Liver (tissue), 8 donors: ENCODE measurements at regions not wholly inside any gene's neighbourhood (a gene's known extent, or its start where the extent isn't known, plus 50 kb on each side); places are given as distances from the start of the nearest gene placed in this dataset.

Experiments used
- DNase-seq: peaks from one replicate; pipeline ENCODE4 v3.0.0-alpha.2; 2017; ENCODE audit warnings: low spot score
- H3K27ac ChIP-seq, 2 donors: one replicate each; pipeline ENCODE4 v1.7.0; 2013; ENCODE audit warnings: inconsistent platforms in 2 of 2, low read length in 2 of 2, control low read depth in 1 of 2, low read depth in 1 of 2, mild to moderate bottlenecking in 1 of 2
- H3K27me3 ChIP-seq, 4 donors: one replicate each; pipeline versions ENCODE4 v1.6.1 to v1.7.0; 2013; ENCODE audit warnings: low read length in 3 of 4, inconsistent platforms in 1 of 4, mild to moderate bottlenecking in 1 of 4, moderate library complexity in 1 of 4; ENCODE audit not compliant: control insufficient read depth in 4 of 4, insufficient read depth in 4 of 4
- H3K36me3 ChIP-seq, 4 donors: one replicate each; pipeline versions ENCODE4 v1.6.1 to v1.7.0; 2013; ENCODE audit warnings: low read length in 3 of 4, mild to moderate bottlenecking in 3 of 4, low read depth in 1 of 4, moderate library complexity in 1 of 4; ENCODE audit not compliant: control insufficient read depth in 4 of 4, insufficient read depth in 3 of 4
- H3K4me1 ChIP-seq, 4 donors: one replicate each; pipeline versions ENCODE4 v1.6.1 to v1.7.0; 2013; ENCODE audit warnings: low read length in 3 of 4, mild to moderate bottlenecking in 3 of 4, moderate library complexity in 1 of 4; ENCODE audit not compliant: control insufficient read depth in 4 of 4, insufficient read depth in 4 of 4
- H3K4me3 ChIP-seq, 3 donors: one replicate each; pipeline versions ENCODE4 v1.6.1 to v1.7.0; 2013; ENCODE audit warnings: low read length in 3 of 3, control low read depth in 1 of 3, low read depth in 1 of 3, mild to moderate bottlenecking in 1 of 3
- H3K9ac ChIP-seq, 2 donors: one replicate each; pipeline ENCODE4 v1.7.0; 2013; ENCODE audit warnings: low read length in 2 of 2, mild to moderate bottlenecking in 2 of 2, moderate library complexity in 2 of 2, control low read depth in 1 of 2, low read depth in 1 of 2
- H3K9me3 ChIP-seq, 4 donors: one replicate each; pipeline versions ENCODE4 v1.6.1 to v1.7.0; 2013; ENCODE audit warnings: low read length in 3 of 4; ENCODE audit not compliant: control insufficient read depth in 4 of 4
- ATF3 ChIP-seq: IDR thresholded peaks from 2 replicates; pipeline ENCODE4 v1.6.1; 2016; ENCODE audit warnings: antibody characterized with exemption
- CTCF ChIP-seq: fragments of 150-350 bp; IDR thresholded peaks from 2 replicates; pipeline ENCODE4 v1.5.1; 2017; ENCODE audit warnings: improper control_type of control experiment, low read depth, low read length; ENCODE audit not compliant: missing input control
- EGR1 ChIP-seq, 2 donors: IDR thresholded peaks; 2 replicates each; pipeline ENCODE4 v1.6.1; 2016 to 2018; ENCODE audit warnings: antibody characterized with exemption in 2 of 2, low read depth in 2 of 2
- FOXA1 ChIP-seq: IDR thresholded peaks from 2 replicates; pipeline ENCODE4 v1.6.1; 2016; ENCODE audit warnings: antibody characterized with exemption
- FOXA2 ChIP-seq: IDR thresholded peaks from 2 replicates; pipeline ENCODE4 v1.6.1; 2016; ENCODE audit warnings: antibody characterized with exemption
- GABPA ChIP-seq, 2 donors: IDR thresholded peaks in 1 of 2; conservative IDR thresholded peaks in 1 of 2; 2 replicates each; pipeline ENCODE4 v1.6.1; 2016; ENCODE audit warnings: antibody characterized with exemption in 2 of 2, mild to moderate bottlenecking in 1 of 2, moderate library complexity in 1 of 2
- HNF4A ChIP-seq, 2 donors: conservative IDR thresholded peaks; 2 replicates each; pipeline ENCODE4 v1.6.1; 2016; ENCODE audit warnings: antibody characterized with exemption in 2 of 2, mild to moderate bottlenecking in 2 of 2
- HNF4G ChIP-seq: IDR thresholded peaks from 2 replicates; pipeline ENCODE4 v1.6.1; 2016; ENCODE audit warnings: antibody characterized with exemption
- JUND ChIP-seq, 2 donors: IDR thresholded peaks; 2 replicates each; pipeline ENCODE4 v1.6.1; 2016; ENCODE audit warnings: antibody characterized with exemption in 2 of 2
- MAX ChIP-seq: IDR thresholded peaks from 2 replicates; pipeline ENCODE4 v1.6.1; 2016; ENCODE audit warnings: antibody characterized with exemption
- NR2F2 ChIP-seq: IDR thresholded peaks from 2 replicates; pipeline ENCODE4 v1.6.1; 2016; ENCODE audit warnings: antibody characterized with exemption
- RAD21 ChIP-seq, 2 donors: IDR thresholded peaks; 2 replicates each; pipeline ENCODE4 v1.6.1; 2016; ENCODE audit warnings: antibody characterized with exemption in 2 of 2, mild to moderate bottlenecking in 2 of 2
- REST ChIP-seq: IDR thresholded peaks from 2 replicates; pipeline ENCODE4 v1.6.1; 2016; ENCODE audit warnings: antibody characterized with exemption, mild to moderate bottlenecking
- RXRA ChIP-seq, 2 donors: IDR thresholded peaks; 2 replicates each; pipeline ENCODE4 v1.6.1; 2017 to 2018; ENCODE audit warnings: antibody characterized with exemption in 2 of 2, mild to moderate bottlenecking in 1 of 2
- SP1 ChIP-seq: IDR thresholded peaks from 2 replicates; pipeline ENCODE4 v1.6.1; 2018; ENCODE audit warnings: antibody characterized with exemption, mild to moderate bottlenecking
- TAF1 ChIP-seq: conservative IDR thresholded peaks from 2 replicates; pipeline ENCODE4 v1.6.1; 2016; ENCODE audit warnings: antibody characterized with exemption, mild to moderate bottlenecking
- YY1 ChIP-seq: IDR thresholded peaks from 2 replicates; pipeline ENCODE4 v1.6.1; 2016; ENCODE audit warnings: antibody characterized with exemption, mild to moderate bottlenecking
- ZBTB33 ChIP-seq: IDR thresholded peaks from 2 replicates; pipeline ENCODE4 v1.6.1; 2016; ENCODE audit warnings: antibody characterized with exemption
- WGBS: extraction: QIAGEN DNeasy Blood & Tissue Kit; methylation state at CpG from one replicate; pipeline ENCODE4 v1.1.7; 2013; 5-methylcytosine and 5-hydroxymethylcytosine counted together
- donor health status: healthy.
- donor health status: healthy.
- donor health status: healthy.
- donor health status: healthy.
- donor health status: healthy.

GRCh38 chr9:87309236-87309635 is 188.4 kb upstream of the DAPK1 start:
- H3K9me3 ChIP-seq: peaks cover 0 to 2% (median 0%) of the 10 kb centered on the region in 4 donors
- WGBS: 53% methylated on average over 6 of the region's 6 CpGs
- no peak overlapping the region for H3K27ac ChIP-seq
- H3K27me3 ChIP-seq: no peaks in the 10 kb centered on the region
- H3K9ac ChIP-seq: no peak overlapping the region
- no peak overlapping the region for H3K4me3 ChIP-seq
- no peaks in the 10 kb centered on the region for H3K36me3 ChIP-seq
- DNase-seq: no peak
- no peaks in the 10 kb centered on the region for H3K4me1 ChIP-seq
- TF ChIP-seq GABPA (IDR thresholded peaks at IDR 0.05 in 1 of 2, conservative IDR thresholded peaks at IDR 0.05 in 1 of 2): no peak
- TF ChIP-seq HNF4G: no peak
- TF ChIP-seq EGR1 (IDR thresholded peaks at IDR 0.05; ENCODE audit: low read depth in 2 of 2): no peak
- TF ChIP-seq YY1: no peak
- no peak for TF ChIP-seq ATF3

GRCh38 chr9:87310827-87311523 is 186.7 kb upstream of the DAPK1 start:
- no peak for DNase-seq
- no peak for TF ChIP-seq ATF3
- WGBS: 81% methylated on average over 4 of the region's 4 CpGs
- H3K9ac ChIP-seq: no peak overlapping the region
- H3K4me1 ChIP-seq: no peaks in the 10 kb centered on the region
- no peaks in the 10 kb centered on the region for H3K27me3 ChIP-seq
- no peaks in the 10 kb centered on the region for H3K36me3 ChIP-seq
- no peak overlapping the region for H3K4me3 ChIP-seq
- H3K9me3 ChIP-seq: peaks cover 0 to 2% (median 0%) of the 10 kb centered on the region in 4 donors
- no peak overlapping the region for H3K27ac ChIP-seq

- Histone ChIP-seq H3K4me1 (no peaks in the 10 kb centered on the region), H3K9me3 (peaks cover 0 to 3% (median 0%) of the 10 kb centered on the region in 4 donors), H3K4me3 (no peak overlapping the region), H3K9ac (no peak overlapping the region), H3K27me3 (no peaks in the 10 kb centered on the region), H3K27ac (no peak overlapping the region), H3K36me3 (no peaks in the 10 kb centered on the region)
- TF ChIP-seq ATF3 (no peak), SP1 (no peak), EGR1 (IDR thresholded peaks at IDR 0.05; ENCODE audit: low read depth in 2 of 2) (no peak), HNF4A (conservative IDR thresholded peaks at IDR 0.05) (no peak), ZBTB33 (no peak), MAX (no peak), FOXA2 (no peak), YY1 (no peak), FOXA1 (no peak), HNF4G (no peak), TAF1 (no peak), RAD21 (IDR thresholded peaks at IDR 0.05) (no peak), NR2F2 (no peak), GABPA (IDR thresholded peaks at IDR 0.05 in 1 of 2, conservative IDR thresholded peaks at IDR 0.05 in 1 of 2) (no peak), JUND (IDR thresholded peaks at IDR 0.05) (no peak), REST (no peak), CTCF (no peak), RXRA (IDR thresholded peaks at IDR 0.05) (no peak)
- DNase-seq: no peak
These were observed 178.0 kb upstream of the DAPK1 start for GRCh38 chr9:87319656-87320055.
